Neural cell (in vitro differentiated cells): ENCODE measurements at regions not wholly inside any gene's neighbourhood (a gene's known extent, or its start where the extent isn't known, plus 50 kb on each side); places are given as distances from the start of the nearest gene placed in this dataset.

Experiments used
- EP300 ChIP-seq: fragments of 450-650 bp; conservative IDR thresholded peaks from 2 replicates; pipeline ENCODE4 v1.6.1; 2014; ENCODE audit warnings: antibody characterized with exemption, mild to moderate bottlenecking, moderate library complexity; ENCODE audit not compliant: poor library complexity, severe bottlenecking
- RAD21 ChIP-seq: fragments of 450-650 bp; conservative IDR thresholded peaks from 2 replicates; pipeline ENCODE4 v1.6.1; 2014; ENCODE audit warnings: antibody characterized with exemption, mild to moderate bottlenecking, moderate library complexity

GRCh38 chr12:59260202-59260601 lies 335.6 kb upstream of the SLC16A7 start:
- TF ChIP-seq RAD21 (no peak), EP300 (no peak)
